ENCODE measurements at regions not wholly inside any gene's neighbourhood (a gene's known extent, or its start where the extent isn't known, plus 50 kb on each side); places are given as distances from the start of the nearest gene placed in this dataset.

- no peak for DNase-seq (ENCODE audit: low read depth, low spot score)
- no peak for TF ChIP-seq CTCF (IDR thresholded peaks at IDR 0.05; ENCODE audit: insufficient read depth, low read length, missing control alignments)
- CTCF ChIA-PET: no interaction called here
- no peak overlapping the region for H3K4me3 ChIP-seq (ENCODE audit: low read depth, low read length)
- POLR2A ChIA-PET: no interaction called here
Observed at GRCh38 chr20:52684176-52684575, 288.0 kb upstream of the TSHZ2 start.

DNA sequence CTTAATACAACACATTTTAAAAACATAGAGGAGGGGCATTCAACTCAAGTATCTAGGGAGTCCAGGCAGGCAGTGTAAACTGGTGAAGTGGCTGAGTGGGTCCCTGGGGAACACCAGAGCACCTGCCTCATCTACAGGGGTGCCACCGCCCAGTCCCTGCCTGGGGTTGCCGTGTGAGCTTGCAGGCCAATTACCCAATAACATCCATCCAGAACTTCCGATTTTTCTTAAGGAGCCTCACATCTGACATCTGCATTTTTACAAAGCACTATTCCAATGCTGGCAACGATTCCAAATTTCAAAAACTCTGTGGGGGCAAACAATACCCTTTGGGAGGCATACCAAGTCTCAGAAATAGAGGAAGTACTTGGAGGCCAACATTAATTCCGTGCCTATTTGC is 288.4 kb upstream of the TSHZ2 start:
- POLR2A ChIA-PET: no interaction called here
- CTCF ChIA-PET: no interaction called here
- no peak for TF ChIP-seq CTCF (IDR thresholded peaks at IDR 0.05; ENCODE audit: insufficient read depth, low read length, missing control alignments)
- DNase-seq (ENCODE audit: low read depth, low spot score): no peak
- H3K4me3 ChIP-seq (ENCODE audit: low read depth, low read length): no peak overlapping the region

GRCh38 chr20:52682237-52682636 is 289.9 kb upstream of the TSHZ2 start:
- ChIA-PET CTCF (no interaction called here), POLR2A (no interaction called here)
- DNase-seq (ENCODE audit: low read depth, low spot score): no peak
- TF ChIP-seq CTCF (IDR thresholded peaks at IDR 0.05; ENCODE audit: insufficient read depth, low read length, missing control alignments): no peak
- no peak overlapping the region for H3K4me3 ChIP-seq (ENCODE audit: low read depth, low read length)

DNA sequence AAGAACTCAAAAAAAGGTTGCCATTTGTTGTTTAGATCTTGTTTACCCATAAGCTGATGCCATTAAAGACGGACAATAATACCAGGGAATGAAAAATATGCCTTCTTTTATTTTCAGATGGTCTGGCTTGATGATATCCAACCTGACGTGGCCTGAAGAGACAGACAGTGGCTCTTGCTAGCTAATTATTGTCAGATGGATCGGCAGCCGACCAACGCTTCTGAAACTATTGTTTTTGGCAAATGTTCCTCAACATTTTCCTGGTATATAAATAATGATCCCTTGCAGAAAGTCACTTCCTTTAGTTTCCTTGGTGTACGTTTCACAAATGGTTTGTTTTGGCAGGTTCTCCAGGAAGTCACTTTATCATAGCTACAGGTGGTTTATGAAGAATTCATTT is 290.9 kb upstream of the TSHZ2 start:
- H3K4me3 ChIP-seq (ENCODE audit: low read depth, low read length): no peak overlapping the region
- POLR2A ChIA-PET: no interaction called here
- DNase-seq (ENCODE audit: low read depth, low spot score): no peak
- CTCF ChIA-PET: no interaction called here
- no peak for TF ChIP-seq CTCF (IDR thresholded peaks at IDR 0.05; ENCODE audit: insufficient read depth, low read length, missing control alignments)

DNA sequence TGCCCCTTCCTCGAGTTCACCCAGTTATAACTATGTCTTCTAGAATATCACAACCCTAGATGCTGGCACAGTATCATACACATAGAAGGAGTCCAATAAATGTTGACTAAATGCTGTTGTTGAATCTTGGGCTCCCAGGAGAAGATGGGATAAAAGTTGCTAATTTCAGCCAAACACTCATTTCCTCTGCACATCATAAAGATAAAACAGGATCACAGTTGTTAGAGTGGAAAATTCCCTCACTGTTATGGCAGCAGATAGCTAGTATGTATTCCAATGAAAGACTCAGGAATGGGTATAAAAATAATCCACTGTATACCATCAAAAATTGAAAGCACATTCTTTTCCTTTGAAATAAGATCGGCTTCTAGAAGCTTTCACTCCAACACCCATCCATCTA is 294.9 kb upstream of the TSHZ2 start:
- DNase-seq (ENCODE audit: low read depth, low spot score): no peak
- POLR2A ChIA-PET: no interaction called here
- H3K4me3 ChIP-seq (ENCODE audit: low read depth, low read length): no peak overlapping the region
- TF ChIP-seq CTCF (IDR thresholded peaks at IDR 0.05; ENCODE audit: insufficient read depth, low read length, missing control alignments): no peak
- CTCF ChIA-PET: no interaction called here

DNA sequence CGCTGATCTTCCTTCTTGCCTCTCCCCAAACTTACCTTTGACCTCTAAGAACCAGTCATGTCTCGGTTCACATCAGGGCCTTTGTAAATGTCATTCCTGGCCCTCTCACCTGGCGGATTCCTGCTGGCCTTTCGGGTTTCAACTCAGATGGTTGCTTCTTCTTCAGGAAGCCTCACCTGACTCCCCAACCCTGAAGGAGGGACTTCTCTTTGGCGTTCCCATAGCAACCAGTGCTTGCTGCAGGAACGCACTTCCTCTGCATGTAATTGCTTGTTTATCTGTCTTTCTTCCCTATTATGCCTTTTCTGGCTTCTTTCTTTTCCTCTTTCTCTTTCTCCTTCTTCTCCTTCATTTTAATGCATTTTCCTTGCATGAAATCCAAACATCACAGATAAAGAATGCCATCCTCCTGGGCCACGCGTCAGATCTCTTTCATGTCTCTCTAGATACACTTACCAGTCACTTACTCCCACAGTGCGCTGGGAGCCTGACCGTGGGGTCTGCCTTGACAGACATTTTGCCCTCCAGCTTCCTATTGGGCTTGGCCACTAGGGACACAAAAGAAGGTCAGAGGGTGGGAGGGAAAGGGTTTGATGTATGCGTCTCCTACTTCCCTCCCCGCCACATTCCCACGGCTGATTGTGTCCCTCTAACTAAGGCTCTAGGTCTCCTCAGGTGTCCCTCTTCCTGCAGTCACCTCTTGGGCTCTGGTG is 295.7 kb upstream of the TSHZ2 start:
- ChIA-PET CTCF (no interaction called here), POLR2A (no interaction called here)
- H3K4me3 ChIP-seq (ENCODE audit: low read depth, low read length): no peak overlapping the region
- TF ChIP-seq CTCF (IDR thresholded peaks at IDR 0.05; ENCODE audit: insufficient read depth, low read length, missing control alignments): no peak
- DNase-seq (ENCODE audit: low read depth, low spot score): no peak
